ENCODE measurements at regions not wholly inside any gene's neighbourhood (a gene's known extent, or its start where the extent isn't known, plus 50 kb on each side); places are given as distances from the start of the nearest gene placed in this dataset.
"Not testable (repeated sequence)": the region's sequence is repeated elsewhere in the genome, so short reads cannot be mapped to it uniquely, and the experiment has no call there.

- not testable (repeated sequence) for H3K27ac Mint-ChIP-seq, ATAC-seq, H3K27me3 Mint-ChIP-seq, H3K4me1 Mint-ChIP-seq, H3K4me3 Mint-ChIP-seq, DNase-seq
- peaks cover 12 to 35% of the 10 kb centered on the region in 2 donors for H3K9me3 Mint-ChIP-seq
Observed at GRCh38 chr20:29089409-29089808, 2168.1 kb upstream of the DEFB115 start.

- H3K27ac Mint-ChIP-seq, H3K4me3 Mint-ChIP-seq, H3K4me1 Mint-ChIP-seq, ATAC-seq, DNase-seq, H3K27me3 Mint-ChIP-seq: not testable (repeated sequence)
- H3K9me3 Mint-ChIP-seq: peaks cover 0 to 20% of the 10 kb centered on the region in 2 donors
Observed at GRCh38 chr20:29093958-29094357, 2163.5 kb upstream of the DEFB115 start.

GRCh38 chr20:29096695-29097094 lies 2160.8 kb upstream of the DEFB115 start:
- not testable (repeated sequence) for H3K27ac Mint-ChIP-seq, H3K27me3 Mint-ChIP-seq, H3K9me3 Mint-ChIP-seq, H3K4me1 Mint-ChIP-seq, ATAC-seq, H3K4me3 Mint-ChIP-seq, DNase-seq

- peaks cover 16 to 20% of the 10 kb centered on the region in 2 donors for H3K9me3 Mint-ChIP-seq
- H3K27me3 Mint-ChIP-seq: not testable (repeated sequence)
Observed at GRCh38 chr20:29107884-29108283, 2149.6 kb upstream of the DEFB115 start.

GRCh38 chr20:29109386-29109785 lies 2148.1 kb upstream of the DEFB115 start:
- H3K27ac Mint-ChIP-seq, H3K4me1 Mint-ChIP-seq, DNase-seq, ATAC-seq, H3K4me3 Mint-ChIP-seq, H3K27me3 Mint-ChIP-seq: not testable (repeated sequence)
- H3K9me3 Mint-ChIP-seq: peaks cover 28 to 31% of the 10 kb centered on the region in 2 donors

More at GRCh38 chr20:29107884-29108283, 2149.6 kb upstream of the DEFB115 start:
- DNase-seq, H3K27ac Mint-ChIP-seq, ATAC-seq, H3K4me1 Mint-ChIP-seq, H3K4me3 Mint-ChIP-seq: not testable (repeated sequence)

- not testable (repeated sequence) for H3K27ac Mint-ChIP-seq, H3K4me1 Mint-ChIP-seq, H3K27me3 Mint-ChIP-seq, ATAC-seq, H3K4me3 Mint-ChIP-seq, DNase-seq
- H3K9me3 Mint-ChIP-seq: peaks cover 27 to 66% of the 10 kb centered on the region in 2 donors
Observed at GRCh38 chr20:29115097-29115496, 2142.4 kb upstream of the DEFB115 start.

DNA sequence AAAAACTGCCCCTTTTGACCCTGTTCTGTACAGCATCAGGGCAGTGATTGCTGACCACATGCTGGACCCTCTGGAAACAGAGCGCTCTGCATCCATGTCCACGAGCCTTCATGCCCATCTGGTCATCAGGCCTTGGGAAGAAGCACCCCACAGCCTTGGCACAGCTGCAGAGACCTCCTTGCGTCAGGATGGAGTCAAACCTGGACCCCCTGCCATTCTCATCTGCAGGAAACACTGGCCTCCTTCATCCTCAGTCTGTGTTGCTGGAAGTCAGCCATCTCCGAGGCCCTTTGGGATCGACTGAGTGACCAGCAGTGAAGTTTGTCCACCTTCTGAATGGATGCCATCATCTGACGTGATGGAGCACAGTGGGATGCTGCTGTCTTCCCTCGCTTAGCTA lies 2138.3 kb upstream of the DEFB115 start:
- no peak overlapping the region for H3K27ac Mint-ChIP-seq
- no peaks in the 10 kb centered on the region for H3K27me3 Mint-ChIP-seq
- H3K4me1 Mint-ChIP-seq: no peaks in the 10 kb centered on the region
- ATAC-seq (no peak), DNase-seq (no peak)
- no peak overlapping the region for H3K4me3 Mint-ChIP-seq
- H3K9me3 Mint-ChIP-seq: peaks cover 10 to 80% of the 10 kb centered on the region in 2 donors

DNA sequence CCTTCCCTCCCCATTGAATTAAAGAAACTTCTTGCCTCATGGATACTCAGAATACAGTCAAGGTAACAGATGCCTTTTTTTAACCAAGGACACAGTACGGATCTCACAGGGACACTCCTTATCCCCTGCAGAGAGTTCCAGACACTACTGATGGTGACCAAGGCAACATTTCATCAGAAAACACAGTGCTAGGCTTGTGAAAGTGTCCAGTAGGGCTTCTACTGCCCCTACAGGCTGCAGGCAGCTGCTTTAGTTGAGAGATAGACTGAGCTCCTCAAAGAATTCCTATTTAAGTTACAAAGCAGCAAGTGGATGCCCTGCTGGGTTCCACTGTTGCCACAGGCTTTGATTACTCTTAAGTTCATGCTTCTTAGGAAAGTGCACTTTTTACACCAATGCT lies 2137.8 kb upstream of the DEFB115 start:
- not testable (repeated sequence) for H3K27ac Mint-ChIP-seq, H3K4me3 Mint-ChIP-seq, DNase-seq, H3K4me1 Mint-ChIP-seq, H3K27me3 Mint-ChIP-seq, ATAC-seq
- H3K9me3 Mint-ChIP-seq: peaks cover 10 to 85% of the 10 kb centered on the region in 2 donors

GRCh38 chr20:29120088-29120487 lies 2137.4 kb upstream of the DEFB115 start:
- peaks cover 10 to 89% of the 10 kb centered on the region in 2 donors for H3K9me3 Mint-ChIP-seq
- not testable (repeated sequence) for H3K4me1 Mint-ChIP-seq, H3K27me3 Mint-ChIP-seq, DNase-seq, H3K4me3 Mint-ChIP-seq, H3K27ac Mint-ChIP-seq, ATAC-seq

GRCh38 chr20:29120575-29120974 lies 2136.9 kb upstream of the DEFB115 start:
- H3K27ac Mint-ChIP-seq, H3K27me3 Mint-ChIP-seq, ATAC-seq, H3K4me1 Mint-ChIP-seq, H3K4me3 Mint-ChIP-seq, DNase-seq: not testable (repeated sequence)
- peaks cover 10 to 85% of the 10 kb centered on the region in 2 donors for H3K9me3 Mint-ChIP-seq

DNA sequence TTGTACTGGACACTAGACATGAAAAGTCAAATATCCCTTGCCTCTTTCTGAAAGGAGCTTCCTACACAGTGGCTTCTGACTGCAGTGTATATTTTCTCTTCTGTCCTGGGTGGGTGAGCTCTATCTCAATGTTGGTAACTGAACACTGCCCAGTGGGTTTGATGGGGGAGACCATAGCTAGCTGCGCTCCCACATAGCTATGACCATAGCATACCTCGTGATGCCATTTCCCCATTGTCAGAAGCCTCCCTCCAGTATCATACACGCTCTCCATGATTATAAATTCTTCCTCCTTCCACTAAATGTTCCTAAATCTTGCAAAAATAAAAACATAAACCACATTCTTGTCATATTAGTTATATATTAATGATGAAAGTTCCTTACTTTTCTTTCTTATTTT lies 2134.7 kb upstream of the DEFB115 start:
- H3K4me1 Mint-ChIP-seq, DNase-seq, H3K27me3 Mint-ChIP-seq, H3K27ac Mint-ChIP-seq, H3K4me3 Mint-ChIP-seq, ATAC-seq: not testable (repeated sequence)
- peaks cover 10 to 63% of the 10 kb centered on the region in 2 donors for H3K9me3 Mint-ChIP-seq

- ATAC-seq (no peak), DNase-seq (no peak)
- no peak overlapping the region for H3K4me3 Mint-ChIP-seq
- no peaks in the 10 kb centered on the region for H3K27me3 Mint-ChIP-seq
- no peaks in the 10 kb centered on the region for H3K4me1 Mint-ChIP-seq
- peaks cover 6 to 55% of the 10 kb centered on the region in 2 donors for H3K9me3 Mint-ChIP-seq
- H3K27ac Mint-ChIP-seq: no peak overlapping the region
Observed at GRCh38 chr20:29123861-29124260, 2133.6 kb upstream of the DEFB115 start.
